ENCODE measurements at regions not wholly inside any gene's neighbourhood (a gene's known extent, or its start where the extent isn't known, plus 50 kb on each side); places are given as distances from the start of the nearest gene placed in this dataset.

DNA sequence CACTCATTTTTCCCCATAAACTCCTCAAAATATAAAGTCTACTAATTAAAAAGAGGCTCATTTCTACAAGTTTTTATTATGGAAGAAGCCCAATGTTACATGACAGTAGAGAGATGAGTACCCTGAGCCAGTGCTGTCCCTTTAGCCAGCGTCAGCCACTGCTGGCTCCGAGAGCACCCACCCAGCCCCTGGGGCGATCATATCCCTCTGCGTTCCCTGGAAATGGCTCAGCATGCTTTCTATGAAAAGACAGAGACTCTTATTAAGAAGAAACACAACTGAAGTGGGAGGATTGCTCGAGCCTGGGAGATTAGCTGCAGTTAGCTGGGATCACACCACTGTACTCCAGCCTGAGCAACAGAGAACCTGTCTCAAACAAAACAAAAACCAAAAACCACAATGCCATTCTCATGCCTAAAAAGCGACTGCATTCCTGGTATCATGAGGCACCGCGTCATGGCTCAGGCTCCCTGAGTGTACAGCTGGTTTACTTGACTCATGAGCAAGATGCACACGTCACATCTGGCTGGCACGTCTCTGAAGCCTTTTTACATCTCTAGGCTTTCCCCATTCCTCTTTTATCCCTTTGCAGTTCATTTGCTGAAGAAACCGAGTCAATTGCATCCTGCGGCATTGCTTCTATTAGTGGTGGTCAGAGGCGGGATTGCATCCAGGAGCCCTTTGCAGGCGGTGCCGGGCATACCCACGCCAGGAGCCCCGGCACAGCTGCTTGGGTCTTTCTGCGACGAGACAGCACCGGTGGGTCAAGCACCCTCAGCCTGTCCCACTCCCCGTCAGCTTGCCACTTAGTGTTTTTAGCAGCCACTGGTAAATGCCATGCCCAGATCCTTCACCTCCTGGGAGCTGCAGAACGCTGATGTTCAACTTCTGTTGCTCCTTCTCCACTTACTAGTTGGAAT lies 119.9 kb downstream of the CTTN start:
- ChIA-PET POLR2A (no interaction called here), CTCF (no interaction called here)
- TF ChIP-seq, protein P1, sequence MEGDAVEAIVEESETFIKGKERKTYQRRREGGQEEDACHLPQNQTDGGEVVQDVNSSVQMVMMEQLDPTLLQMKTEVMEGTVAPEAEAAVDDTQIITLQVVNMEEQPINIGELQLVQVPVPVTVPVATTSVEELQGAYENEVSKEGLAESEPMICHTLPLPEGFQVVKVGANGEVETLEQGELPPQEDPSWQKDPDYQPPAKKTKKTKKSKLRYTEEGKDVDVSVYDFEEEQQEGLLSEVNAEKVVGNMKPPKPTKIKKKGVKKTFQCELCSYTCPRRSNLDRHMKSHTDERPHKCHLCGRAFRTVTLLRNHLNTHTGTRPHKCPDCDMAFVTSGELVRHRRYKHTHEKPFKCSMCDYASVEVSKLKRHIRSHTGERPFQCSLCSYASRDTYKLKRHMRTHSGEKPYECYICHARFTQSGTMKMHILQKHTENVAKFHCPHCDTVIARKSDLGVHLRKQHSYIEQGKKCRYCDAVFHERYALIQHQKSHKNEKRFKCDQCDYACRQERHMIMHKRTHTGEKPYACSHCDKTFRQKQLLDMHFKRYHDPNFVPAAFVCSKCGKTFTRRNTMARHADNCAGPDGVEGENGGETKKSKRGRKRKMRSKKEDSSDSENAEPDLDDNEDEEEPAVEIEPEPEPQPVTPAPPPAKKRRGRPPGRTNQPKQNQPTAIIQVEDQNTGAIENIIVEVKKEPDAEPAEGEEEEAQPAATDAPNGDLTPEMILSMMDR (IDR thresholded peaks at IDR 0.05; ENCODE audit: insufficient read depth, low read length, missing control alignments): no peak
- peak; percentile 38 for DNase-seq (ENCODE audit: low read depth, low spot score)
- no peak overlapping the region for H3K4me3 ChIP-seq (ENCODE audit: low read depth, low read length)

DNA sequence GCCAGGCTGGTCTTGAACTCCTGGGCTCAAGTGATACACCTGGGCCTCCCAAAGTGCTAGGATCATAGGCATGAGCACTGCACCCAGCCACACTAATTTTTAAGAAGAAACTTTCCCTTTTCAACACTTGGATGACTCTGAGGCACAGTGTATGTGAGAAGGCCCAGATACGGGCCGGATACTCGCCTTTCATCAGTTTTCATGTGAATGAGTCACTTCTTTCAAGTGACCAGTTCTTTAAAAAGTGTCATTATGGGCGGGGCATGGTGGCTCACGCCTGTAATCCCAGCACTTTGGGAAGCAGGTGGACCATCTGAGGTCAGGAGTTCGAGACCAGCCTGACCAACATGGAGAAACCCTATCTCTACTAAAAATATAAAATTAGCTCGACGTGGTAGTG lies 120.8 kb downstream of the CTTN start:
- CTCF ChIA-PET: no interaction called here
- POLR2A ChIA-PET: no interaction called here

DNA sequence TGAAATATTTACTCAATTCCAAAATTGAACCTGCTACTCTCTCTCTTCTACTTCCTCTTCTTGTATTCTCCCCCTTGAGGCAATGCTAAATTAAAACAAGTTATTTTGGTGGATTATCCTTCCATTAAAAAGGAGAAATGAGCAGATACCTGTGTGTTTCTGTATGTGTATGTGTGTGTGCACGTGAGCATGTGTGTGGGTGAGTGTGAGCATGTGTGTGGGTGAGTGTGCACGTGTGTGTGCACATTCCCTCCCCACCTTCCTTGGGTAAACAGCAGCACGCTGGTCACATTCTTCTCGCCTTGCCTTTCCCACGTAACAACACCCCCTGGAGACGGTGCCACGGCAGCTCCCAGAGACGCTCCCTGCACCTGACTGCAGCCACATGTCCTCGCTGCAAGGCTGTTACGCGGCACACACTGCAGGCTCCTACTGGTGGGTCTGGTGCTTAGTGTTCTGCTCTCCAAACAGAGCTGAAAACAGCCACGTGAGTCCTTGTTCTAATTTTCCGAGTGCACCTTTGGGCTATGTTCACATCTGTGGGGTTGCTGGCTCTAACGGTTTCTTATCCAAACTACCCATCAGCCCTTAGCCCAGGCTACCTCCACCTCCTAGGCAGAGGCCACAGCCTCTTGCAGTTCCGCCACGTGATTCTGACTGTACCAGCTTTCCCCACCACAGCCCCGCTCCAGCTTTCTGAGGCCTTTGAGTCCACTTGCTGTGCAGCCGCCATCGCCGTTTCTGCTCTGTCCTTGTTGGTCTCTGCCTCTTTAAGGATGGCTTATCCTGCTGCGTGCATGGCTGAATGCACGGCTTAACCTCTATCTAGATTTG lies 123.4 kb downstream of the CTTN start:
- CTCF ChIA-PET: no interaction called here
- H3K4me3 ChIP-seq (ENCODE audit: low read depth, low read length): no peak overlapping the region
- DNase-seq (ENCODE audit: low read depth, low spot score): no peak
- POLR2A ChIA-PET: no interaction called here
- TF ChIP-seq, protein P1 (IDR thresholded peaks at IDR 0.05; ENCODE audit: insufficient read depth, low read length, missing control alignments): no peak

More for the DNA sequence above, 120.8 kb downstream of the CTTN start:
- TF ChIP-seq, protein P1 (IDR thresholded peaks at IDR 0.05; ENCODE audit: insufficient read depth, low read length, missing control alignments): no peak
- no peak for DNase-seq (ENCODE audit: low read depth, low spot score)
- no peak overlapping the region for H3K4me3 ChIP-seq (ENCODE audit: low read depth, low read length)

DNA sequence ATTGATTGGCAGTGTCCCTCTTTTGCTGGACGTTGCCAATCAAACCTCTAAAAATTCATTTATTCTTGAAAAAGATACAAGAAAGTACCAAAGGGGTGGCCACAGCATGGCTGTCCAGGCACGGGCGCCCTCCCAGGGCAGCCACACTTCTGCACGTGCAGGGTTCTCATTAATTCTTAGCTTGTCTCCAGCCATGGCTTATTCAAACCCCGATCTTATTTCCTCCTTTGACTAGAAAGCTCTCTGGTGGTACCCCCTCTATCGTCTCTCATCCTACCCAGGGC lies 123.9 kb downstream of the CTTN start:
- no peak for DNase-seq (ENCODE audit: low read depth, low spot score)
- CTCF ChIA-PET: no interaction called here
- no peak overlapping the region for H3K4me3 ChIP-seq (ENCODE audit: low read depth, low read length)
- POLR2A ChIA-PET: no interaction called here
- TF ChIP-seq, protein P1 (IDR thresholded peaks at IDR 0.05; ENCODE audit: insufficient read depth, low read length, missing control alignments): no peak

DNA sequence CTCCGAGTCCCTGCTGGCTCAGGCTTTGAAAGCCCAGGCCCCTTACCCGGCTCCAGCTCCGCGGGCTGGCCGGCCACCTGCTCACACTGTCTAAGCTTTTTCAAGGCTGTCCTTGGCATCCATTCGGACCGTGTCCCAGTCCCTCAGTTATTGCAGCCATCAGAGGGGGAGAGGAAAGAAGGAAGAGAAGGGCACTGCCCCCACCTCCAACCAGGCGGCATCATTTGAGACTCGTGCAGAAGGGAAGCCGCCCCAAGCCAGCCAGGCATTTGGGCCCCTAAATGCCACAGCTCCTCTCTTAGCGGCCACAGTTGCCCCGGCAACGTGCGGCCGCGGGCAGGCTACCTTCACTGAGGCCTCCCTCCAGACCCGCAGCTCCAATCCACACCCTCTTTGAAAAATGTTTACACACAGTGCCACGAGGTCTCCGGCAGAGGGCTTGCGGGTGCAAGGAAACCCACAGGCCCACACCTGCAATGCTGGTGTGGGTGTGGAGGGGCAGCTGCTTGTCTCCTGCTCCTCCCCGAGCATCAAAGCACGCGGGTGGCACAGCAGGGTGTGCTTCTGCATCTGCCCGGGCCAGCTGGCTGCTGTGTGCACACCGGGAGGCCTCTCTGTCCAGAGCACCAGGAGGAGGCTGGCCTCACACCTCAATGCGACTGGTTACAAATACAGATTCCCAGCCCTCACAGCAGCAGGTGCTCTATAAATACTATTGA lies 124.4 kb downstream of the CTTN start:
- TF ChIP-seq, protein P1 (IDR thresholded peaks at IDR 0.05; ENCODE audit: insufficient read depth, low read length, missing control alignments): no peak
- POLR2A ChIA-PET: no interaction called here
- no peak overlapping the region for H3K4me3 ChIP-seq (ENCODE audit: low read depth, low read length)
- CTCF ChIA-PET: no interaction called here
- DNase-seq (ENCODE audit: low read depth, low spot score): no peak

Data from AG04449 (cell line).